Dedifferentiated amniotic fluid mesenchymal stem cell (primary cell): ENCODE measurements at regions not wholly inside any gene's neighbourhood (a gene's known extent, or its start where the extent isn't known, plus 50 kb on each side); places are given as distances from the start of the nearest gene placed in this dataset.
"Not testable (repeated sequence)": the region's sequence is repeated elsewhere in the genome, so short reads cannot be mapped to it uniquely, and the experiment has no call there.

ENCODE experiments used
- DNase-seq: peaks from one replicate; pipeline ENCODE4 v3.0.0-alpha.2; 2016; ENCODE audit errors: extremely low spot score

- no peak for DNase-seq
Measured at GRCh38 chr7:67901808-67902480, 905.3 kb downstream of the TYW1 start.

- no peak for DNase-seq
Measured at GRCh38 chr7:67907792-67908191, 911.2 kb downstream of the TYW1 start.

- no peak for DNase-seq
Measured at GRCh38 chr7:67912437-67912836, 915.8 kb downstream of the TYW1 start.

GRCh38 chr7:67913604-67914003, 917.0 kb downstream of the TYW1 start:
- DNase-seq = no peak

- not testable (repeated sequence) for DNase-seq
Measured at GRCh38 chr7:67916111-67916510, 919.5 kb downstream of the TYW1 start.

- DNase-seq = no peak
Measured at GRCh38 chr7:67916571-67917436, 920.2 kb downstream of the TYW1 start.

GRCh38 chr7:67917437-67917755, 920.8 kb downstream of the TYW1 start:
- DNase-seq = no peak

- DNase-seq = no peak
Measured at GRCh38 chr7:67918158-67918557, 921.5 kb downstream of the TYW1 start.

GRCh38 chr7:67923286-67923685, 926.7 kb downstream of the TYW1 start:
- DNase-seq = no peak

- no peak for DNase-seq
Measured at GRCh38 chr7:67928141-67928540, 931.5 kb downstream of the TYW1 start.

- not testable (repeated sequence) for DNase-seq
Measured at GRCh38 chr7:67936447-67936846, 939.8 kb downstream of the TYW1 start.

GRCh38 chr7:67940400-67940799, 943.8 kb downstream of the TYW1 start:
- no peak for DNase-seq

GRCh38 chr7:67947191-67947590, 950.6 kb downstream of the TYW1 start:
- DNase-seq = no peak

GRCh38 chr7:67947646-67948045, 951.0 kb downstream of the TYW1 start:
- no peak for DNase-seq

GRCh38 chr7:67950321-67951083, 953.9 kb downstream of the TYW1 start:
- DNase-seq = no peak

- no peak for DNase-seq
Measured at GRCh38 chr7:67955061-67955460, 958.4 kb downstream of the TYW1 start.

- DNase-seq = no peak
Measured at GRCh38 chr7:67962863-67963262, 966.2 kb downstream of the TYW1 start.

- DNase-seq = no peak
Measured at GRCh38 chr7:67976490-67976889, 979.9 kb downstream of the TYW1 start.

- no peak for DNase-seq
Measured at GRCh38 chr7:67983486-67983885, 986.9 kb downstream of the TYW1 start.

- no peak for DNase-seq
Measured at GRCh38 chr7:67984326-67984725, 987.7 kb downstream of the TYW1 start.

GRCh38 chr7:67989142-67989541, 992.5 kb downstream of the TYW1 start:
- no peak for DNase-seq

GRCh38 chr7:67990003-67990402, 993.4 kb downstream of the TYW1 start:
- no peak for DNase-seq

GRCh38 chr7:67990716-67991115, 994.1 kb downstream of the TYW1 start:
- no peak for DNase-seq
